Loucy (cell line): ENCODE measurements at regions not wholly inside any gene's neighbourhood (a gene's known extent, or its start where the extent isn't known, plus 50 kb on each side); places are given as distances from the start of the nearest gene placed in this dataset.

Experiments
- EZH2phosphoT487 ChIP-seq: fragments of 200-600 bp; IDR thresholded peaks from 2 replicates; pipeline ENCODE4 v1.6.1; 2018; ENCODE audit warnings: antibody characterized with exemption, mild to moderate bottlenecking, moderate library complexity, borderline replicate concordance
- TF ChIP-seq, protein P1 (sequence below): fragments of 200-600 bp; sonication (generic); conservative IDR thresholded peaks from 2 replicates; pipeline ENCODE4 v1.5.1; 2014; ENCODE audit warnings: mild to moderate bottlenecking, antibody characterized with exemption, low read length

DNA sequence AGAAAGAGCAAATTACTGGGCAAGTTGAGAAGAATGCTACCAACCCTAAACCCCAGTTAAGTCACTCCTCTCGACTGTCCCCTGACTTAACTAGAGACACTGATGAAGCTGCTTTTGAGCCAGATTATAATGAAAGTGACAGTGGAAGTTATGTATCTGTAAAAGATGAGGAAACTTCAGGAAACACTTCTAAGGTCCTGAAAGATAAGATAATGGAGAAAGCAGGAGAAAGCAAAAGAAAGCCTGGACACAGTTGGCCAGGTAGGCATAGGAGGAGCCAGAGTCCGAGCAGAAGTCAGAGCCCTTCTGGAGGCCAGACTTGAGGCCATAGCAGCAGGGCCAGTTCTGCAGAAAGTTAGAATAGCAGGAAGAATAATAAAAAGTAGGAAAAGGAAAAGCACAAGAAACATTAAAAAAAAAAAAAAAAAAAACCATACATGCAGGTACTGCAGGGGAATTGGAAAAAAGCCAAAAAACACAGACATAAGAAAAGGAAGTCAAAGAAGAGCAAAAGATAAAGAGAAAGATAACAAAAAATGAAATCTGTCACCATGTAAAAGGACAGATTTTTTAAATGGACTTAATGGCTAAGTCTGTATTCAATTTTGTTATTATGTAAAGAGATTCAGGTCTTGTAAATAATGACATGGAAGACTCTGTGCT is 101.0 kb upstream of the KCNMA1 start:
- TF ChIP-seq, protein P1, sequence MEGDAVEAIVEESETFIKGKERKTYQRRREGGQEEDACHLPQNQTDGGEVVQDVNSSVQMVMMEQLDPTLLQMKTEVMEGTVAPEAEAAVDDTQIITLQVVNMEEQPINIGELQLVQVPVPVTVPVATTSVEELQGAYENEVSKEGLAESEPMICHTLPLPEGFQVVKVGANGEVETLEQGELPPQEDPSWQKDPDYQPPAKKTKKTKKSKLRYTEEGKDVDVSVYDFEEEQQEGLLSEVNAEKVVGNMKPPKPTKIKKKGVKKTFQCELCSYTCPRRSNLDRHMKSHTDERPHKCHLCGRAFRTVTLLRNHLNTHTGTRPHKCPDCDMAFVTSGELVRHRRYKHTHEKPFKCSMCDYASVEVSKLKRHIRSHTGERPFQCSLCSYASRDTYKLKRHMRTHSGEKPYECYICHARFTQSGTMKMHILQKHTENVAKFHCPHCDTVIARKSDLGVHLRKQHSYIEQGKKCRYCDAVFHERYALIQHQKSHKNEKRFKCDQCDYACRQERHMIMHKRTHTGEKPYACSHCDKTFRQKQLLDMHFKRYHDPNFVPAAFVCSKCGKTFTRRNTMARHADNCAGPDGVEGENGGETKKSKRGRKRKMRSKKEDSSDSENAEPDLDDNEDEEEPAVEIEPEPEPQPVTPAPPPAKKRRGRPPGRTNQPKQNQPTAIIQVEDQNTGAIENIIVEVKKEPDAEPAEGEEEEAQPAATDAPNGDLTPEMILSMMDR, result no peak
- TF ChIP-seq EZH2phosphoT487, result no peak
